GM21737 (cell line): ENCODE measurements at regions not wholly inside any gene's neighbourhood (a gene's known extent, or its start where the extent isn't known, plus 50 kb on each side); places are given as distances from the start of the nearest gene placed in this dataset.
"Not testable (repeated sequence)": the region's sequence is repeated elsewhere in the genome, so short reads cannot be mapped to it uniquely, and the experiment has no call there.

ENCODE experiments used
- ATAC-seq: cut with Tn5 transposase; IDR thresholded peaks from one replicate; pipeline ENCODE4 v1.9.1; 2021; ENCODE audit warnings: mild to moderate bottlenecking, moderate library complexity; ENCODE audit not compliant: unreplicated experiment

DNA sequence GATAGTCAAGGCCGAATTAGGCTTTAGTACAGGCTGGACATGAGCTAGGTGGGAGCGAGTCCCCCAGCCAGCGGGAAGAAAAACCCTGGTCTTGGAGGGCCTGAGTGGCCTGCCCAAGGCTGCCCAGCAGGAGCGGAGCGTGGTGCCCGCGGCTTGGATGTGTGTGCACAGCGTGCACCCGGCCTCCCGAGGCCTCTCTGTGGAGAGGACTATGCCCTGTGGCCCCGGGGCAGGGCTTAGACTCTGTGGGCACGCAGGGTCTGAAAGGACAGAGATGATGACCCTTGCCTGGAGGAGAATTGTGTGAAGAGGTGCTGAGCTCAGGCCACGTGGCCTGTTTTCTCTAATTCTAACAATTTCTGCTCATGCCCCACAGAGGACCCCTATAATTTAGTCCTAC lies 124.6 kb upstream of the IQSEC1 start:
- ATAC-seq: no peak

DNA sequence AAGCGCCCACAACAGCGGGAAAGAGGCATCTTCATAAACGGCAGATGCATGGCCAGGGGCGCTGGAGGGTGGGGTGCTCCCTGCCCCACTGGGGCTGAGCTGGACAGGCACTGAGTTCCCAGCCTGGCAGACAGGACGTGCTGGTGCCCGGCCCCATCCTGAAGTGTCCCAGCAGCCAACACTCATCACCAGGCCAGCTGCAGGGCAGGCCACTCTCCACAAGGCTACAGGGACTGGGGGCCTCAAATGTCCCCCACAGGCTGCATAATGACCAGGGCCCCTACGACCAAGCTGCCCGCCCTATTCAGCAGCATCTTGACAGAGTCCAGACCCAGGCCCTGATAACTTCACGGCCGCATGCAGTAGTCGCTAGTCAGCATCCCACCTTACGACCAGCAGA lies 124.1 kb upstream of the IQSEC1 start:
- no peak for ATAC-seq

DNA sequence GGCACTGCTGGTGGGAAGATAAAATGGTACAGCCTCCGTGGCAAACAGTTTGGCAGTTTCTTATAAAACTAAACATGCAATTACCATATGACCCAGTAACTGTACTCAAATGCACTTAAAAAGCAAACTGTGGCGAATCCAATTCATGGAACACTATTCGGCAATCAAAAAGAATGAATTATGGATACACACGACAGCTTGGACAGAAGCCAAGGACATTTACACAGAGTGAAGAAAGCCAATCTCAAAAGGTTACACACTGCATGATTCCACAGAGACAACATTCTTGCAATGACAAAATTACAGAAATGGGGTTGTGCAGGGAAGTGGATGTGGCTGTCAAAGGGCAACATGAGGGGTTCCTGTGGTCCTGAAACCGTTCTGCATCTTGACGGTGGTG lies 122.1 kb upstream of the IQSEC1 start:
- no peak for ATAC-seq

DNA sequence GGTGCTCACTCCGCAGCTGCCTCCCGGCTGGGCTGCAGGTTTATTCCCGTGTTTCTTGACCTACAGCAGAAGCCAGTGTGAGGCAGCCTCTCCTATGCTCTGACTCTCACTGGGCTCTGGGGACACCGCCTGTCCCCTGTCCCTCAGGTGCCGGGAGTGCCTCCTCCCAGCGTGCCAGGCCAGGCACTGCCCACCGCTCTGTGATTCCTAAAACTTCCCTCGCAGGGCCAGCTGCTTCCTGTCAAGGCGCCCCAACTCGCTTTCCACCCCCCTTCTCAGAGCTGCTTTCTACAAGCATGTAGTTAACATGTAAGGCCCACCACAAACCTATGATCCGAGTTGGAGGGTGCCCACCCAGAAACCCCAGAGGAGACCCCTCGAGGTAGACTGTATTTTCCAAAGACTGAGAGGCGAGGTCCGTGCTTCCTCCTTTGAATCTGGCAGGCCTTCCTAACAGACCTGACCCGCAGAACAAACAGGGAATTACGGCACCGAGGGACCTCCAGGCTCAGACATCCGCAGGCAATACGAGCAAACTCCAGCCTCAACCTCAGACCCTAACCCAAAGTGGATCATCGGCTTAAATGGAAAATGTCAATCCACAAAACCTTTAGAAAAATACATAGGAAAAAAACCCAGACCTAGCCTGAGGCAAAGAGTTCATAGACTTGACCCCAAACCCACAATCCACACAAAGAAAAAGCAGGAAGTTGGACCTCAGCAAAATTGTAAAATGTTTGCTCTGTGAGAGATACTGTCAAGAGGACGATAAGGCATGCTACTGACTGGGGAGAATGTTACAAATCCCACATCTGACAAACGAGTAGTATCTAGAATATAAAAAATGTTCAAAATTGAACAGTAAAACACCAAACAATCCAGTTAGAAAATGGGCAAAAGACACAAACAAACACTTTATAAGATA lies 121.3 kb upstream of the IQSEC1 start:
- ATAC-seq: no peak

DNA sequence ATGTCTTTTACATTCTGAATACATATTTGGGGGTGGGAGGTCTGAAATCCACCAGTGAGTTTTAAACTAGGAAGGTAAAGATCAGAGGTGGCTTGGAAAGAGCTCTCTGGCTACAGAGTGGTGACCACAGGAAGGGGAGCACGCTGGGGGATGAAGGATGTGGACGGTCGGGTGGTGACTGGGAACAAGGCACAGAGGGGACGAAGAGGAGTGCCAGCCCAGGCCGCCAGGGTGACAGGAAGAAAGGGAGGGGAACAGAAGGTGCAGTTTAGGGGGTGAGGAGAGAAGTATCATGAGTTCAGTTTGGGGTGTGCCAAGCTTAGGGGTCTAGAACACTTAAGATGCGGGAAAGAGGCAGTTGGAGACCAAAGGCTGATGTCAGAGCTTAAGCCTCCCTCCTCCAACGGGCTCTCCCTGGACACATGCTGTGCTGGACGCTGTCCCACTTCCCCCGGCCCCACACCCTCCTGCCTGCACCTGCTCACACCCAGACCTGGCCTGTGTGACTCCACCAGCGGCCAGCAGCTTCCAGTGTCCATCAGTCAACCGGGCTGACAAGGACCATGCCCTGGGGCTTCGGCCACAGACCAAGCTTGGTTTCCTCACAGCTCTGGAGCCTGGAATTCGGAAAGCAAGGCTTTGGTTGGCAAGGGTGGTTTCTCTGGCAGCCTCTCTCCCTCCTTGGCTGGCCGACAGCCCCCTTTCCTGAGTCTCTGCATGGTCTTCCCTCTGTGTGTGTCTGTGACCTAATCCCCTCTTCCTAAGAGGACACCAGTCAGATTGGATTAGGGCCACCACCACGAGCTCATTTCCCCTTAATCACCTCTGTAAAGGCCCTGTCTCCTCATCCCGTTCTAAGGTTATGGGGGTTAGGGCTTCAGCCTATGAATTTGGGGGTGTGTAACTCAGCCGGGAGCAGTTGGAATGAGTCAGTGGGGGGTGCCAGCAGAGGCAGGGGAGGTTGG lies 120.4 kb upstream of the IQSEC1 start:
- no peak for ATAC-seq

DNA sequence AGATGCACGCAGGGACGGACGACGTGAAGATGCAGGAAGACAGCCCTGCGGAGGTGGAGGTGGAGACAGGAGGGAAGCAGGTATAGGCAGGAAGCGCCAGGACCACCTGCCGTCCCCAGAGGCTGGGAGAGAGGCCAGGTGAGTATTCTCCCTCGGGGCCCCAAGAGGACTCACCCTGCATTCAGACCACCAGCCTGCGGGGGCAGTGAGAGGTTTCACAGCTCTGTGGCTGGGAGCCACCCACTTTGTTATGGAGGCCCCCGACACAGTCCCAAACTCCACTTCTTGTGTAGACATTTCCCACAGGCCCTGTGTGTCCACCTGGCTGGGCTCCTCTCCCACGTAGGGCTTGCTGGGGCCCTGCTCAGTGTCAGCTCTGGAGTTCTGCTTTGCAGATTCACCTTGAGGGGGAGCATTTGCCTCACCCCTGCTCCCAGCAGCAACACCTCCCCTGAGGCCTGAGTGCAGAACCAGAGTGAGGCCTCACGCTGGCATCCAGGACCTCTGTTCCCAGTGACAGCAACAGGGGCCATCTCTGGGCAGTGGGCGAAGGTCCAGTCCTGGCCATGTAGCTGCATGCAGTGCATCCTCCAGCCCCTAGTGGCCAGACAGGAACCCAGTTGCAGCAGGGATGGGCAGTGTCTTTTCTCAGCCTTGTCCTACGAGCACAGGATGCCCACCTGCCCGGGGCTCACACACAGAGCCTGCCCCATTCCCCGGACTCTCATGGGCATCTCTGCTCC lies 119.4 kb upstream of the IQSEC1 start:
- ATAC-seq: no peak

DNA sequence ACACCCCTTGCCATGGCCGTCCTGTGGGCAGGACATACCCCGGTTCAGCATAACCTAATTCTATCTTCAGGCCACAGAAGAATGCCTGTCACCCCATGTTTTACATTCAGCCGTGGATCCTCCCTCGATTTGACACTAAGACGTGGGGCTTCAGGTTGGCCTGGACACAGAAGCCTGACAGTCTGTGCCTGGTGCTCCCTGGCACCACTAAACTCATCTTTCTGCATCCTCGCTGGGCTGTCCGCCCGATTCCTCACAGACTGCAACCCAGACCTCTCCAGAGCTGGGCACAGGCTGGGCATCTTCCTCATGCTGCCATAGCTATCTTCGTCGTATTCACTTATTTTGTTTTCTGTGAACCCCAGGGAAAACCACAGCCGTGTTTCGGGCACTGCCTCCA lies 117.8 kb upstream of the IQSEC1 start:
- no peak for ATAC-seq

DNA sequence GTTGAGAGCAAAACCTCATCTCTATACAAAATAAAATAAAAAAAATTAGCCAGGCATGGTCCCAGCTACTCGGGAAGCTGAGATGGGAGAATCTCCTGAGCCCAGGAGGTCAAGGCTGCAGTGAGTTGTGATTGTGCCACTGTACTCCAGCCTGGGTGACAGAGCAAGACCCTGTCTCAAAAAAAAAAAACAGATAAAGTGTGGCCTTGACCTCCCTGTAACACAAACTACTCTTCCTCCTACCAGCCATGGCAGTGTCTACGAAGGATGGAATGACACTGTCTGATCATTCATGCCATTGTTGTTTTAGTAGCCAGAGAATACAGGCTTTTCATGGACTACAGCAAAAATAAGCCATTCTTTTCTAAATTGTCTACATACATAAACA lies 117.1 kb upstream of the IQSEC1 start:
- no peak for ATAC-seq

DNA sequence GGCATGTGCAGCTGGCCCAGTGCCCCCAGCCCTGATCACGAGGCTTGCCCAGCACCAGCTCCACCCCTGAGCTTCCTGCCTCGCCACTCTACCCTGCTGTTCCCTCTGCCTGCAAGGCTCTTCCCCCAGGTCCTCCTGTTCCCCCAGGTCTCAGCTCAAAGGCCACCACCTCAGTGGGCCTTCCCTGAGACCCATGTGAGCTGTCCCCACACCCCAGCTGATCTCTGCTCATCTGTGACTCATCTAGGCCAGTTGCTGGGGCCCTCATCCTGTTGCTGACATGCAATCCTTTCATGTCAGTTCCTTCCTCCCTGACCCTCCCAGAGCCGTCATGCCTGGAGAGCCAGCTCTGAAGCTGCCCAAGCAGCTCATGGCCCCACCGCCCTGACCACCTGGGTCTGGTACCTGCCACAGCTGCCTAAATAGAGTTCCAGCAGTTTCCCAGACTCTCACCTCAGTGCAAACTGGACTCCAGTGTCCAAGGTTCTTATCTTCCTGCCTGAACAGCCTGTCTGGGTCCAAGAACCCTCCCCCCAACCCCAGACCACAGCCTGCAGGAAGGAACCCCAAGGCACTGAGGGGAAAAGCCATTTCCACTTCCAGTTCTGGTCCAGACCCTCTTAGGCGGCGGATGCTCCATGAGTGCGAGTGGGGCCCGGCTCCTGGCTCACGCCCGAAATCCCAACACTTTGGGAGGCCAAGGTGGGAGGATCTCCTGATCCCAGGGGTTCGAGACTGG lies 116.6 kb upstream of the IQSEC1 start:
- ATAC-seq: no peak

DNA sequence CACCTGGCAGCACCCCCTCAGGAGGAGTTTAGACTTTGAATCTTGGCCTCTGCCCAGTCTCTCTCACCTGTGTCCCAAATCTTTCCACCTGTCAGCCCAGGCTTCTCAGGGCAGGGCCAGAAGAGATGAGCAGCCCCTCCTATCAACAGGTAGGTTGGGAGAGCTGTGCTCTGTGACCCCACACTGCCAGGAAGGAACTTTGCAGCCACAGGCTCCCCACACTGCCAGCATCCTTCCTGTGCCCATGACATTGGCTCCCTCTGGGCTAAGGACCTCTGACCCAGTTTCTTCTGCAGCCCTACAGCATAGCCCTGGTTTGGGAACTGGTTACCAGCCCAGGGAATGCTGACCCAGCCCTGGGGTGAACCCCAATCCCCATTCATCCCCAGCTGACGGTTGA lies 115.7 kb upstream of the IQSEC1 start:
- ATAC-seq: no peak

DNA sequence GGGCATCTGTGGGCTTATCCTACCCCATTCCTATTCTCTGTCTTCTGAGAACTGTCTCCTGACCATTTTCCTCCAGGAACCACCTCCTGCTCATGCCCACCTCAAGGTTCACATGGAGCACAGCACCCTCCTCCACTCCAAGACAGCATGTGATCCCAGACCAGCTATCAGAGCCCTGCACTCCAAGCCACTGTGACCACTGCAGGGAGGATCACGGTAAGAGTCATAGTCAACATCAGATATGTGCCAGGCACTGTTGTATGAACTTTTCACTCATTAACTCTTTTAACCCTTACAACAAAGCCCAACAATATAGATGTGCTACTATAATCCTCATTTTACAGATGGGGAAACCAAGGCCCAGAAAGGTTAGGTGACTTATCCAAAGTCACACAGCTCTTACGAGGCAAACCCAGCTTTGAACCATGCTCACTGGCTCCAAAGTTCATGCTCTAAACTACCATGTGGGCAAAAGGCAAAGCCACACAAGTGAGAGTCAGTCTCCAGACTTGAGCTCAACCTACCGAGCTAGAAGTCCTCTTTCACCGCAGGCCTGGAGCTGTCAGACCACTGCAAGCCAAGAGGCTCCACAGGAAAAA lies 115.1 kb upstream of the IQSEC1 start:
- no peak for ATAC-seq

DNA sequence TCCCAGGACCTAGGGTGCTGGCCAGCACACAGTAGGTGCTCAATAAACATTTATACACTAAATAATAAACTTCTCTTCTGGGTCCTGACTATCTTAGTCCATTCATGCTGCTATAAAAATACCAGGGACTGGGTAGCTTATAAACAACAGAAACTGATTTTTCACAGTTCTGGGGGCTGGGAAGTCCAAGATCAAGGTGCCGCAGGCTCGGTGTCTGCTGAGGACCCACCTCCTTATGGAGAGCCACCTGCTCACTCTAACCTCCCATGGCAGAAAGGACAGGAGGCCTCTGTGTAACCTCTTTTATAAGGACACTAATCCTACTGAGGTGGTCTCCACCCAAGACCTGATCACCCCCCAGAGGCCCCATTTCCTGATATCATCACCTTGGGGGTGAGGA lies 114.4 kb upstream of the IQSEC1 start:
- ATAC-seq: no peak

DNA sequence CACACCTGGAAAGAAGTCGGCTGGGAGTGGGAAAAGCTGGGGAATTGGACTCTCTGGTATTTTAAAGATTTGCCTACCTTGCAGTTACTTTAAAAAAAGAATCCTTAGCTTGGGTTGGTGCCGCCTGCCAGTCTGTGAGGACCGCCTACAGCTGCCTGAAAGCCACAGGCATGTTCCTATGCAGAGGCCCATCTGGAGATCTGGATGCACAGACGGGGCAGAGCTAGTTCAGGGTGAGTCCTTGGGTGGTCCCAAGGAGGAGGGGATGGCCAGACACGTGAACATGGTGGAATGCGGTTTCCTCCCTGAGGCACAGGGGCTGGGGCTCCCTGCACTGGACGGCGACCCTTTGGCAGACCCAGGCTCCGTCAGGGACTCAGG lies 113.2 kb upstream of the IQSEC1 start:
- ATAC-seq: no peak

DNA sequence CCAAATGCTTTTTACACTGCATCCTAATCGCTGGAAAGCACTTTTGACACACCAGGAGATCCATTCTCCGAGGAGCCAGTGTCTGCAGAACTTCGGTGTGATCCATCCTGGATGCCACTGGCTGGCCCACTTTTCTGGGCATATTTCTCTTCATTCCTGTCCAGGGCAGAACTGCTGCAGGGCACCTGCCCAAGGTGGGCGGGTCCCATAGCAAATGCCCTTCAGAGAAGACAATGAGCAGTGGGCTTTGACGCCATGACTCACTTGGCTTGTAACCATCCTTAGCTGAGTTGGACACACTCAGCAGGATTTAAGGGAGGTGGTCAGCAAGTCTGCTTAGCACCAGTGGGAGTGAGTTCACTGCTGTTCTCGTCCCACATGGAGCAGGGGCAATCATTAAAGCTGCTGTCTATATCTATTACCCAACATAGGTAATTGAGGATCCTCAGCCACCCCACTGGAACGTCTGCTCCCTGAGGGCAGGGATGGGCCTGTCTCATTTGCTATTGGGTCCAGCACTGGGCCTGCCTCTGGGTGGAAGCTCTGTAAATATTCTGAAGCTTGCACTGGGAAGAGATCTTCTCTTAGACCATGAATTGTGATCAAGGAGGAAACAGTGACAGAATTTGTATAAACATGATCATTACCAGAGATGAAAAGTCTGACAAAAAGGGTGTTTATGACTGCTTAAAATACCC lies 112.7 kb upstream of the IQSEC1 start:
- no peak for ATAC-seq

DNA sequence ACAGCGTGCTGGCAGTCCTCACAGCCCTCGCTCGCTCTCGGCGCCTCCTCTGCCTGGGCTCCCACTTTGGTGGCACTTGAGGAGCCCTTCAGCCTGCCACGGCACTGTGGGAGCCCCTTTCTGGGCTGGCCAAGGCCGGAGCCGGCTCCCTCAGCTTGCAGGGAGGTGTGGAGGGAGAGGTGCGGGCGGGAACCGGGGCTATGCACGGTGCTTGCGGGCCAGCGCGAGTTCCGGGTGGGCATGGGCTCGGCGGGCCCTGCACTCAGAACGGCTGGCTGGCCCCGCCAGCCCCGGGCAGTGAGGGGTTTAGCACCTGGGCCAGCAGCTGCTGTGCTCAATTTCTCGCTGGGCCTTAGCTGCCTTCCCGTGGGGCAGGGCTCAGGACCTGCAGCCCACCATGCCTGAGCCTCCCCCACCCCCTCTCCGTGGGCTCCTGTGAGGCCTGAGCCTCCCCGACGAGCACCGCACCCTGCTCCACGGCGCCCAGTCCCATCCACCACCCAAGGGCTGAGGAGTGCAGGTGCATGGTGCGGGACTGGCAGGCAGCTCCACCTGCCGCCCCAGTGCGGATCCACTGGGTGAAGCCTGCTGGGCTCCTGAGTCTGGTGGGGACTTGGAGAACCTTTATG lies 106.5 kb upstream of the IQSEC1 start:
- not testable (repeated sequence) for ATAC-seq

DNA sequence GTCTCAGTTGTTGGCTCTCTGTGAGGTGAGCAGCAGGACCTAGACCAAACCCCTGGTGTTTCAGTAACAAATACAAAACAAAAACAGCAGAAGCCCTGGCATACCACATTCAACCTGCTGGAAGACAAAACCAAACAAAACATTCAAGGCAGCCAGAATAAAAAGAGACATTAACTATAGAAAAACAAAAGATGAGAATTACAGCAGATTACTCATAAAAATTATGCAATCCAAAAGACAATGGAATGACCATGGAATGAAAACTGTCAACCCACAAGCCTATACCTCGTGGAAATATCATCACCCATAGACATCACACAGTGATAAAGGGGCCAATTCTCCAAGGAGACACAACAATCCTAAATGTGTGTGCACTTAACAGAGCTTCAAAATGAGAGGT lies 106.0 kb upstream of the IQSEC1 start:
- ATAC-seq: no peak

DNA sequence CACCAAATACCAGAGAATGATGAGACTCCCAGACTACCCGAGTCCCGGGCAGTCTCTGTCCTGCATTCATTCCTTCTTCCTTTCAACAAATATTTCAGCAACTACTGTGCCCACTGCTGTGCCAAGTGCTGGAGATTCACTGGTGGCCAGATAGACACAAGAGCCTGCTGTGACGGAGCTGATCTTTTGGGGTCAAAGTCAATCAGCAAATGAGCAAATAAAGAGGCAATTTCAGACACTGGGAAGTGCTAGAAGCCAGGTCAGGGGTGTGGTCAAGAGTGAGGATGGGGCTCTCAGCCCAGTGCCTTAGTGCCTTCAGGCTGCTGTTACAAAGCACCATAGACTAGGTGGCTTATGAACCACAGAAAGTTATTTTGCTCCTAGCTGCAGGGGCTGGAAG lies 104.9 kb upstream of the IQSEC1 start:
- no peak for ATAC-seq

DNA sequence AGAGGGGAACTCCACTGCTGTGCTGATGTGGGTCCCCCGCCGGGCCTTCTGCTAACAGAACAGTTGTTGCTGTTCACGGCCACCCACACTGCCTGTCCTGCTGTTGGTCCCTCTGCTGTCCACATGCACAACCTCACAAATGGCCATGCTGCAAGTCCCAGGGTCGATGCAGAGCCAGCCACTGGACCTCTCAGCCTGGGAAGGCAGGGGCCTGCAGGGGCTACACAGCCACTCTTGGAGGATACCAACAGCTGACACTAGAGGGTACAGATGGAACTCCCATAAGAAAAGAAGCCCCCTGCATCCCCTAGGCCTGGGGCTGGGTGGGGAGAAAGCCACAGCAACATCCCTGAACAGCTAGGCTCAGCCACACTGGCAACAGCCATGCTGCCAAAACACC lies 104.4 kb upstream of the IQSEC1 start:
- ATAC-seq: no peak

DNA sequence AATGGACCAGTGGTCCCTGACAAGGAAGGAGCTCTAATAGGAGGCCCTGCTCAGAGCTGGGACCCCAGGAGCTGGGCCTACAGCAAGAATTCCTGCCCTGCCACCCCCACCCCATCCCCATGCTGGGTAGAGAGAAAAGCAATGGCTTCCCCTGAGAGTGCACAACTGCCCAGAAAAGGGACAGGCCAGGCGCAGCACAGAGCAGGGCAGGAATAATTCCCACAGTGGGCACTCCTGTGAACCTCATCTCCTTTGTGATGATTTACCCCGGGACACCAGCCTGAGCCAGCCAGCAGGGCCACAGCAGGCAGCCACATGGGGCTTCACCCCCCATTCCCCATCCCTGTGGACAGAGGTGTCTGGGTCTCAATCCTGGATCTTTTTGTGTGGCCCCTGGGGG lies 104.0 kb upstream of the IQSEC1 start:
- no peak for ATAC-seq
